Stimulated activated CD8-positive, alpha-beta memory T cell treated with anti-CD3 and anti-CD28 coated beads, Interleukin-4, amount 100 ng/mL, for 4 hours (primary cell): ENCODE measurements at regions not wholly inside any gene's neighbourhood (a gene's known extent, or its start where the extent isn't known, plus 50 kb on each side); places are given as distances from the start of the nearest gene placed in this dataset.

ENCODE experiments used
- DNase-seq, 2 donors: peaks; one replicate each; pipeline ENCODE4 v3.0.0-alpha.2; 2020; ENCODE audit warnings: low read depth in 2 of 2, low spot score in 1 of 2

GRCh38 chr12:92332552-92332951, 186.9 kb upstream of the BTG1 start:
- DNase-seq, result no peak

GRCh38 chr12:92331383-92331782, 185.7 kb upstream of the BTG1 start:
- no peak for DNase-seq

GRCh38 chr12:92330654-92331053, 185.0 kb upstream of the BTG1 start:
- no peak for DNase-seq

- no peak for DNase-seq
These were observed 181.2 kb upstream of the BTG1 start for GRCh38 chr12:92326877-92327276.

- DNase-seq, result no peak
These were observed 179.3 kb upstream of the BTG1 start for GRCh38 chr12:92324849-92325500.

GRCh38 chr12:92312463-92312964, 166.9 kb upstream of the BTG1 start:
- DNase-seq, result no peak

- no peak for DNase-seq
These were observed 158.9 kb upstream of the BTG1 start for GRCh38 chr12:92304371-92305055.

GRCh38 chr12:92302041-92302829, 156.6 kb upstream of the BTG1 start:
- no peak for DNase-seq

- DNase-seq, result no peak
These were observed 155.7 kb upstream of the BTG1 start for GRCh38 chr12:92301356-92301755.

- no peak for DNase-seq
These were observed 155.1 kb upstream of the BTG1 start for GRCh38 chr12:92300777-92301176.

- no peak for DNase-seq
These were observed 154.1 kb upstream of the BTG1 start for GRCh38 chr12:92299744-92300143.

GRCh38 chr12:92299344-92299743, 153.7 kb upstream of the BTG1 start:
- DNase-seq, result no peak

GRCh38 chr12:92297932-92298696, 152.5 kb upstream of the BTG1 start:
- DNase-seq, result no peak

- DNase-seq, result no peak
These were observed 151.8 kb upstream of the BTG1 start for GRCh38 chr12:92297405-92297804.

GRCh38 chr12:92295523-92295922, 149.9 kb upstream of the BTG1 start:
- no peak for DNase-seq

- no peak for DNase-seq
These were observed 149.2 kb upstream of the BTG1 start for GRCh38 chr12:92294676-92295440.

- no peak for DNase-seq
These were observed 146.4 kb upstream of the BTG1 start for GRCh38 chr12:92292016-92292415.

- no peak for DNase-seq
These were observed 145.2 kb upstream of the BTG1 start for GRCh38 chr12:92290886-92291285.

- no peak for DNase-seq
These were observed 144.7 kb upstream of the BTG1 start for GRCh38 chr12:92290350-92290695.

- DNase-seq, result no peak
These were observed 144.1 kb upstream of the BTG1 start for GRCh38 chr12:92289629-92290349.
